ENCODE measurements at regions not wholly inside any gene's neighbourhood (a gene's known extent, or its start where the extent isn't known, plus 50 kb on each side); places are given as distances from the start of the nearest gene placed in this dataset.

DNA sequence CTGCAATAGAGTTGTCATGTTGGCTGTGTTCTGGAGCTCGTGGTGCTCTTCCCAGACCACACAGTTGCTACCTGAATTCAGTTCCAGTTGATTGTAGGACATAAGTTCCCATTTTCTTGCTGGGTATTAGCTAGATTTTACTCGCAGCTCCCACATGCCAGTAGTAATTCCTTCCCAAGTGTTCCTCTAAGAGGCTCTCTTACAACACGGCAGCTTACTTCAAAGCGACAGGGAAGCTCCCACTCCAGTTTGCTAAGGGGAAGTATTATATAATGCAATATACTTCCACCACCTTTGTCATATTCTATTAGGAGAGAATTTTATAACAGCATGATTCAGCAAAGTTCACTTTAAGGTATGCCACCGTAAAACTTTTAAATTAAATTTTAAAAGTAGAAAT, 623.0 kb downstream of the SLCO4C1 start:
- WGBS (ENCODE audit: extremely low coverage, insufficient coverage, low lambda C conversion rate) = no CpG with 5 or more reads among the region's 5 CpGs

GRCh38 chr5:101664071-101664791, 631.9 kb downstream of the SLCO4C1 start:
- H3K27me3 ChIP-seq (ENCODE audit: insufficient read depth, low read length, poor library complexity) = no peaks in the 10 kb centered on the region
- no peaks in the 10 kb centered on the region for H3K79me2 ChIP-seq (ENCODE audit: control insufficient read depth, insufficient read depth, low read length)
- DNase-seq = no peak
- H3K56ac ChIP-seq (ENCODE audit: low read length) = no peak overlapping the region
- no peak overlapping the region for H3K9ac ChIP-seq (ENCODE audit: low read length)
- no peak overlapping the region for H2BK15ac ChIP-seq (replicated peaks; ENCODE audit: low read depth)
- no peaks in the 10 kb centered on the region for H3K4me1 ChIP-seq (ENCODE audit: control insufficient read depth, low read depth, low read length)
- no peak overlapping the region for H3K27ac ChIP-seq (ENCODE audit: low read depth, low read length)
- no CpG with 5 or more reads among the region's 9 CpGs for WGBS (ENCODE audit: extremely low coverage, insufficient coverage, low lambda C conversion rate)
- H3K4me2 ChIP-seq (ENCODE audit: low read length) = no peak overlapping the region
- no peak overlapping the region for H2AK5ac ChIP-seq (ENCODE audit: low read length)
- no peaks in the 10 kb centered on the region for H3K79me1 ChIP-seq (ENCODE audit: low read length)
- no peak overlapping the region for H3K18ac ChIP-seq (ENCODE audit: low read length)
- H4K5ac ChIP-seq (ENCODE audit: low read length) = no peak overlapping the region
- H2BK120ac ChIP-seq (ENCODE audit: low read depth, low read length) = no peak overlapping the region
- no peak overlapping the region for H3K4ac ChIP-seq (ENCODE audit: low read depth, low read length)
- H3K23ac ChIP-seq (ENCODE audit: low read length) = no peak overlapping the region
- H3K36me3 ChIP-seq (ENCODE audit: control insufficient read depth, insufficient read depth, low read length) = no peaks in the 10 kb centered on the region
- no peak overlapping the region for H2BK5ac ChIP-seq (ENCODE audit: low read length)
- H3K4me3 ChIP-seq (ENCODE audit: low read length) = no peak overlapping the region
- no peak overlapping the region for H4K8ac ChIP-seq (ENCODE audit: low read depth, low read length)

More for the DNA sequence above, 623.0 kb downstream of the SLCO4C1 start:
- H2BK120ac ChIP-seq (ENCODE audit: low read depth, low read length) = no peak overlapping the region
- no peak overlapping the region for H2BK15ac ChIP-seq (replicated peaks; ENCODE audit: low read depth)
- H3K27me3 ChIP-seq (ENCODE audit: insufficient read depth, low read length, poor library complexity) = no peaks in the 10 kb centered on the region
- no peak overlapping the region for H3K9ac ChIP-seq (ENCODE audit: low read length)
- no peak overlapping the region for H3K56ac ChIP-seq (ENCODE audit: low read length)
- H2BK5ac ChIP-seq (ENCODE audit: low read length) = no peak overlapping the region
- no peak overlapping the region for H3K23ac ChIP-seq (ENCODE audit: low read length)
- no peak overlapping the region for H3K27ac ChIP-seq (ENCODE audit: low read depth, low read length)
- no peak overlapping the region for H3K4me3 ChIP-seq (ENCODE audit: low read length)
- H3K36me3 ChIP-seq (ENCODE audit: control insufficient read depth, insufficient read depth, low read length) = no peaks in the 10 kb centered on the region
- H4K5ac ChIP-seq (ENCODE audit: low read length) = no peak overlapping the region
- no peak overlapping the region for H4K8ac ChIP-seq (ENCODE audit: low read depth, low read length)
- no peak overlapping the region for H3K4me2 ChIP-seq (ENCODE audit: low read length)
- DNase-seq = no peak
- no peaks in the 10 kb centered on the region for H3K79me2 ChIP-seq (ENCODE audit: control insufficient read depth, insufficient read depth, low read length)
- H3K4me1 ChIP-seq (ENCODE audit: control insufficient read depth, low read depth, low read length) = peaks cover under 1% of the 10 kb centered on the region
- no peak overlapping the region for H3K4ac ChIP-seq (ENCODE audit: low read depth, low read length)
- H3K79me1 ChIP-seq (ENCODE audit: low read length) = no peaks in the 10 kb centered on the region
- no peak overlapping the region for H2AK5ac ChIP-seq (ENCODE audit: low read length)
- no peak overlapping the region for H3K18ac ChIP-seq (ENCODE audit: low read length)

GRCh38 chr5:101663543-101663942, 632.5 kb downstream of the SLCO4C1 start:
- Histone ChIP-seq H4K5ac (ENCODE audit: low read length) (no peak overlapping the region), H3K36me3 (ENCODE audit: control insufficient read depth, insufficient read depth, low read length) (no peaks in the 10 kb centered on the region), H3K18ac (ENCODE audit: low read length) (no peak overlapping the region), H3K4me2 (ENCODE audit: low read length) (no peak overlapping the region), H3K9ac (ENCODE audit: low read length) (no peak overlapping the region), H2BK5ac (ENCODE audit: low read length) (no peak overlapping the region), H3K4ac (ENCODE audit: low read depth, low read length) (no peak overlapping the region), H3K4me3 (ENCODE audit: low read length) (no peak overlapping the region), H2BK15ac (replicated peaks; ENCODE audit: low read depth) (no peak overlapping the region), H3K56ac (ENCODE audit: low read length) (no peak overlapping the region), H3K4me1 (ENCODE audit: control insufficient read depth, low read depth, low read length) (no peaks in the 10 kb centered on the region), H3K79me2 (ENCODE audit: control insufficient read depth, insufficient read depth, low read length) (no peaks in the 10 kb centered on the region), H3K27me3 (ENCODE audit: insufficient read depth, low read length, poor library complexity) (no peaks in the 10 kb centered on the region), H3K27ac (ENCODE audit: low read depth, low read length) (no peak overlapping the region), H2AK5ac (ENCODE audit: low read length) (no peak overlapping the region), H3K23ac (ENCODE audit: low read length) (no peak overlapping the region), H4K8ac (ENCODE audit: low read depth, low read length) (no peak overlapping the region), H3K79me1 (ENCODE audit: low read length) (no peaks in the 10 kb centered on the region), H2BK120ac (ENCODE audit: low read depth, low read length) (no peak overlapping the region)
- DNase-seq = no peak
- no CpG with 5 or more reads among the region's 2 CpGs for WGBS (ENCODE audit: extremely low coverage, insufficient coverage, low lambda C conversion rate)

GRCh38 chr5:101662263-101662662, 633.8 kb downstream of the SLCO4C1 start:
- H3K79me2 ChIP-seq (ENCODE audit: control insufficient read depth, insufficient read depth, low read length) = no peaks in the 10 kb centered on the region
- H3K18ac ChIP-seq (ENCODE audit: low read length) = no peak overlapping the region
- H4K5ac ChIP-seq (ENCODE audit: low read length) = no peak overlapping the region
- H2BK120ac ChIP-seq (ENCODE audit: low read depth, low read length) = no peak overlapping the region
- no peak overlapping the region for H3K27ac ChIP-seq (ENCODE audit: low read depth, low read length)
- H4K8ac ChIP-seq (ENCODE audit: low read depth, low read length) = no peak overlapping the region
- no peak overlapping the region for H3K4me2 ChIP-seq (ENCODE audit: low read length)
- H2BK15ac ChIP-seq (replicated peaks; ENCODE audit: low read depth) = no peak overlapping the region
- H2AK5ac ChIP-seq (ENCODE audit: low read length) = no peak overlapping the region
- H3K4me3 ChIP-seq (ENCODE audit: low read length) = no peak overlapping the region
- no peak overlapping the region for H3K56ac ChIP-seq (ENCODE audit: low read length)
- H3K4ac ChIP-seq (ENCODE audit: low read depth, low read length) = no peak overlapping the region
- H2BK5ac ChIP-seq (ENCODE audit: low read length) = no peak overlapping the region
- no peaks in the 10 kb centered on the region for H3K27me3 ChIP-seq (ENCODE audit: insufficient read depth, low read length, poor library complexity)
- no peaks in the 10 kb centered on the region for H3K79me1 ChIP-seq (ENCODE audit: low read length)
- no peak overlapping the region for H3K9ac ChIP-seq (ENCODE audit: low read length)
- H3K4me1 ChIP-seq (ENCODE audit: control insufficient read depth, low read depth, low read length) = no peaks in the 10 kb centered on the region
- DNase-seq = no peak
- no peaks in the 10 kb centered on the region for H3K36me3 ChIP-seq (ENCODE audit: control insufficient read depth, insufficient read depth, low read length)
- H3K23ac ChIP-seq (ENCODE audit: low read length) = no peak overlapping the region

GRCh38 chr5:101658433-101658832, 637.7 kb downstream of the SLCO4C1 start:
- Histone ChIP-seq H3K4me1 (ENCODE audit: control insufficient read depth, low read depth, low read length) (no peaks in the 10 kb centered on the region), H3K79me1 (ENCODE audit: low read length) (no peaks in the 10 kb centered on the region), H4K8ac (ENCODE audit: low read depth, low read length) (no peak overlapping the region), H2BK15ac (replicated peaks; ENCODE audit: low read depth) (no peak overlapping the region), H3K23ac (ENCODE audit: low read length) (no peak overlapping the region), H2AK5ac (ENCODE audit: low read length) (no peak overlapping the region), H2BK120ac (ENCODE audit: low read depth, low read length) (no peak overlapping the region), H3K27me3 (ENCODE audit: insufficient read depth, low read length, poor library complexity) (no peaks in the 10 kb centered on the region), H2BK5ac (ENCODE audit: low read length) (no peak overlapping the region), H3K18ac (ENCODE audit: low read length) (no peak overlapping the region), H4K5ac (ENCODE audit: low read length) (no peak overlapping the region), H3K56ac (ENCODE audit: low read length) (no peak overlapping the region), H3K4ac (ENCODE audit: low read depth, low read length) (no peak overlapping the region), H3K4me2 (ENCODE audit: low read length) (no peak overlapping the region), H3K36me3 (ENCODE audit: control insufficient read depth, insufficient read depth, low read length) (no peaks in the 10 kb centered on the region), H3K4me3 (ENCODE audit: low read length) (no peak overlapping the region), H3K27ac (ENCODE audit: low read depth, low read length) (no peak overlapping the region), H3K9ac (ENCODE audit: low read length) (no peak overlapping the region), H3K79me2 (ENCODE audit: control insufficient read depth, insufficient read depth, low read length) (no peaks in the 10 kb centered on the region)
- no CpG with 5 or more reads among the region's 7 CpGs for WGBS (ENCODE audit: extremely low coverage, insufficient coverage, low lambda C conversion rate)
- no peak for DNase-seq

DNA sequence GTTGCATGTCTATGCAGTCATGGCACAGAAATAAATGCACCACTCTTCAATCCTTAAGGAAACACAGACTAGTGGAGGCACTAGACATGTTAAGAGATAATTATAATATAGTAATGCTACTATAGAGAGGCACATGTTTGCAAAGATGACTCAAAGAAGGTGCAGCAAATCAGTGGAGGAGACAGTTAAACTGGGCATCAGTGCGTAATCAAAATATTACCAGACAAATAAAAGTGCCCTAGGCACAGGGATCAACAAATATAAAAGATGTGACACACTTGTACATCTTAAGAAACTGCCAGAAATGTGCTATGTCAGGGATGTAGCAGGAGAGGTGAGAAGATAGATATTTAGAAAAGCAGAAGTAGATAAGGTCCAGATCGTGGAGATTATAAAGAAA, 642.1 kb downstream of the SLCO4C1 start:
- no peak overlapping the region for H3K27ac ChIP-seq (ENCODE audit: low read depth, low read length)
- H4K5ac ChIP-seq (ENCODE audit: low read length) = no peak overlapping the region
- no peaks in the 10 kb centered on the region for H3K79me1 ChIP-seq (ENCODE audit: low read length)
- no peaks in the 10 kb centered on the region for H3K4me1 ChIP-seq (ENCODE audit: control insufficient read depth, low read depth, low read length)
- H2BK5ac ChIP-seq (ENCODE audit: low read length) = no peak overlapping the region
- no peak overlapping the region for H4K8ac ChIP-seq (ENCODE audit: low read depth, low read length)
- H3K4me2 ChIP-seq (ENCODE audit: low read length) = no peak overlapping the region
- no peaks in the 10 kb centered on the region for H3K36me3 ChIP-seq (ENCODE audit: control insufficient read depth, insufficient read depth, low read length)
- no peak overlapping the region for H3K4me3 ChIP-seq (ENCODE audit: low read length)
- H2BK15ac ChIP-seq (replicated peaks; ENCODE audit: low read depth) = no peak overlapping the region
- H3K9ac ChIP-seq (ENCODE audit: low read length) = no peak overlapping the region
- no peak overlapping the region for H3K23ac ChIP-seq (ENCODE audit: low read length)
- H3K27me3 ChIP-seq (ENCODE audit: insufficient read depth, low read length, poor library complexity) = no peaks in the 10 kb centered on the region
- no peak overlapping the region for H3K18ac ChIP-seq (ENCODE audit: low read length)
- DNase-seq = no peak
- no CpG with 5 or more reads among the region's 2 CpGs for WGBS (ENCODE audit: extremely low coverage, insufficient coverage, low lambda C conversion rate)
- H2BK120ac ChIP-seq (ENCODE audit: low read depth, low read length) = no peak overlapping the region
- H2AK5ac ChIP-seq (ENCODE audit: low read length) = no peak overlapping the region
- no peaks in the 10 kb centered on the region for H3K79me2 ChIP-seq (ENCODE audit: control insufficient read depth, insufficient read depth, low read length)
- H3K56ac ChIP-seq (ENCODE audit: low read length) = no peak overlapping the region
- H3K4ac ChIP-seq (ENCODE audit: low read depth, low read length) = no peak overlapping the region

Data from mesendoderm (in vitro differentiated cells).